ENCODE measurements at regions not wholly inside any gene's neighbourhood (a gene's known extent, or its start where the extent isn't known, plus 50 kb on each side); places are given as distances from the start of the nearest gene placed in this dataset.

- TF ChIP-seq POLR2AphosphoS5 (IDR thresholded peaks at IDR 0.05; ENCODE audit: low read length) (no peak), CTCF (IDR thresholded peaks at IDR 0.05 in 2 of 3, conservative IDR thresholded peaks at IDR 0.05 in 1 of 3; ENCODE audit: control insufficient read depth in 2 of 3, extremely low read depth in 1 of 3, insufficient read depth in 1 of 3, low read depth in 3 of 3, low read length in 3 of 3) (no peak), MXI1 (IDR thresholded peaks at IDR 0.05; ENCODE audit: low read depth, low read length) (no peak), IRF3 (IDR thresholded peaks at IDR 0.05) (no peak), MAX (IDR thresholded peaks at IDR 0.05; ENCODE audit: low read depth, low read length) (no peak)
These were observed 424.8 kb downstream of the CBLN4 start for GRCh38 chr20:55580475-55580874.

All from GM12878 (cell line).